NB4 (cell line): ENCODE measurements at regions not wholly inside any gene's neighbourhood (a gene's known extent, or its start where the extent isn't known, plus 50 kb on each side); places are given as distances from the start of the nearest gene placed in this dataset.
"Not testable (repeated sequence)": the region's sequence is repeated elsewhere in the genome, so short reads cannot be mapped to it uniquely, and the experiment has no call there.

Experiments used
- DNase-seq: peaks from one replicate; pipeline ENCODE4 v3.0.0; 2010; ENCODE audit warnings: low read depth
- H3K4me3 ChIP-seq: one replicate; pipeline ENCODE4 v1.5.1; 2011; ENCODE audit warnings: mild to moderate bottlenecking, low read depth, low read length, moderate library complexity
- CTCF ChIP-seq: IDR thresholded peaks from one replicate; pipeline ENCODE4 v1.5.1; 2012; ENCODE audit warnings: low read depth, low read length
- MAX ChIP-seq: IDR thresholded peaks from 2 replicates; pipeline ENCODE4 v1.6.1; 2011; ENCODE audit warnings: low read depth, low read length
- MYC ChIP-seq: IDR thresholded peaks from 2 replicates; pipeline ENCODE4 v1.6.1; 2011; ENCODE audit warnings: low read depth, low read length
- POLR2A ChIP-seq: IDR thresholded peaks from 2 replicates; pipeline ENCODE4 v1.6.1; 2011; ENCODE audit warnings: mild to moderate bottlenecking; ENCODE audit not compliant: insufficient read length; ENCODE audit errors: extremely low read depth

- TF ChIP-seq POLR2A (no peak), CTCF (no peak), MYC (no peak), MAX (no peak)
- no peak for DNase-seq
- H3K4me3 ChIP-seq = no peak overlapping the region
These were observed 55.1 kb downstream of the ID4 start for GRCh38 chr6:19892260-19892659.

GRCh38 chr6:19895866-19896692 is 58.9 kb downstream of the ID4 start:
- no peak for TF ChIP-seq MYC
- TF ChIP-seq POLR2A = no peak
- TF ChIP-seq CTCF = no peak
- no peak for TF ChIP-seq MAX
- no peak overlapping the region for H3K4me3 ChIP-seq
- no peak for DNase-seq

- no peak for TF ChIP-seq CTCF
- TF ChIP-seq POLR2A = no peak
- TF ChIP-seq MYC = no peak
- no peak for TF ChIP-seq MAX
- H3K4me3 ChIP-seq = no peak overlapping the region
- no peak for DNase-seq
These were observed 59.5 kb downstream of the ID4 start for GRCh38 chr6:19896693-19897010.

- TF ChIP-seq MAX = no peak
- TF ChIP-seq CTCF = no peak
- no peak for TF ChIP-seq POLR2A
- no peak for TF ChIP-seq MYC
- DNase-seq = no peak
- no peak overlapping the region for H3K4me3 ChIP-seq
These were observed 61.1 kb downstream of the ID4 start for GRCh38 chr6:19898141-19898740.

- H3K4me3 ChIP-seq = no peak overlapping the region
- no peak for TF ChIP-seq MYC
- no peak for TF ChIP-seq CTCF
- DNase-seq = no peak
These were observed 65.0 kb downstream of the ID4 start for GRCh38 chr6:19902201-19902600.

GRCh38 chr6:19904408-19904807 is 67.2 kb downstream of the ID4 start:
- DNase-seq = not testable (repeated sequence)

More at GRCh38 chr6:19904408-19904807, 67.2 kb downstream of the ID4 start:
- H3K4me3 ChIP-seq = not testable (repeated sequence)
